ENCODE measurements at regions not wholly inside any gene's neighbourhood (a gene's known extent, or its start where the extent isn't known, plus 50 kb on each side); places are given as distances from the start of the nearest gene placed in this dataset.

GRCh38 chr20:19070026-19070425, 142.4 kb upstream of the SLC24A3 start:
- in situ Hi-C loops (cut with MboI; ENCODE audit: low pct_unique_long_range_greater_than_20kb, low sequenced_read_pairs): no loop called here
- no peak for DNase-seq

DNA sequence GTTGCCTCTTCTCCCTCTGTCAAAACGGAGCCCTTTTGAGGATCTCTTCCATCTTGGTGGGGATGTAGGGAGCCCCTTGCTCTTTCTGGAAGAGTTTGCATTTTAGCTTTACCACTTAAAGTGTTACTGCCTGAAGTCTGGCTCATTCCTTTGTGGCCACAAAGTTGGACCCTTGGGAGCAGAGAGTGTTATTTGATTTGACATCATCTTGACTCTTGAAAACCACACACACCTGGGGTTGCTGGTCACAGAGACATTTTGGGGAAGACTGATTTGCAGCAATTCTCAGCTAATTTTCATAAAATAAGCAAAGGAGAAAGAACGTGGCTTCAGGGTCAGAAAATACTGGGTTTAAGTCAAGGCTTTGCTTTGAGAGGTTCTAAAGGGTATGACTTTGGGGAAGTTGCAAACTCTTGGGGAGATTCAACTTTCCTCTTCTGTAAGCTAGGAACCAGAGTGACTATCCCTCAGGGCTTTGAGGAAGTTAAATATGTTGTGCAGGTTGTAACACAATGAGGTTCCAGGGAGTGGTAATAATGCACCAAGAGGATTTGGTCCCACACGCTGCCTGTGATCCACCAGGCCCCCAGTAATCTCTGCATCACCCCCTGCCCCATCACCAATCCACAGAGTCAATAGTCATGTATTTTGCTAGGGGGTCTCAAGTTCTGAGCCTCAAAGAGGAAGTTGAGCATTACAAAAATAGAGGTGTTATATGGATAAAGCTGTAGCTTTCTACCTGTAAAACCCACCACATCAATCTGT, 141.6 kb upstream of the SLC24A3 start:
- in situ Hi-C loops (cut with MboI; ENCODE audit: low pct_unique_long_range_greater_than_20kb, low sequenced_read_pairs): no loop called here
- peak; percentile 1 for DNase-seq

DNA sequence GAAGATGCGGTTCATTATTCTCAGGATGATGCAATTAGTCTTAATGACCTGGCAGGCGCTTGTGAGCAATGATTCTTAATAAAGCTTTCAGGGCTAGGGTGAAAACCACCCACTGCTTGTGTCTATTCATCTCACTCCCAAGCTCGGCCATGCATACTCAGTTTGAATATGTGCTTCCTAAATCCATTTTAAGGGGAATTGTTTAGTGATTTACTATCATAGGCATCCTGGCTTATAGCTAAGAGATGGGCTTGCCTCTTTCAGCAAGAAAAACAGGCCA, 141.1 kb upstream of the SLC24A3 start:
- in situ Hi-C loops (cut with MboI; ENCODE audit: low pct_unique_long_range_greater_than_20kb, low sequenced_read_pairs): no loop called here
- no peak for DNase-seq

- in situ Hi-C loops (cut with MboI; ENCODE audit: low pct_unique_long_range_greater_than_20kb, low sequenced_read_pairs): no loop called here
- DNase-seq: no peak
These were observed 140.4 kb upstream of the SLC24A3 start for GRCh38 chr20:19071902-19072498.

DNA sequence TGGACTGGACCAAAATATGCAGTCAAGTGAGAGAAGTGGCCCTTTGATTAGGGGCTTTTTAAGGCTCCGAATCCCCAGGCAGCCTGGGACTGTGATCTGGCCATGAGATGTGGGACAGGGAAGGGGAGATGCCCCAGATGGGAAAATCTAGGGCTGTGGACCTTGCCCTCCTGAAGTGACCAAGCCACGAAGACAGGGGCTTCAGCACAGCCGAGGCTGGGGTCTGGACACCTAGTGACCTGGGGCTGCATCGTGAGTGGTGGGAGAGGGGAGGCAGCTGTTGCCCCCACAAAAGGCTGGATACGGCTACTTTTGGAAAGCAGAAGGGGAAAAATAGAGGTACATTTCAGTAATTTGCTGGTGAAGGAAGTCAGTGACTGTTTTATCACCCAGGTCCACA, 139.5 kb upstream of the SLC24A3 start:
- in situ Hi-C loops (cut with MboI; ENCODE audit: low pct_unique_long_range_greater_than_20kb, low sequenced_read_pairs): no loop called here
- no peak for DNase-seq

GRCh38 chr20:19073584-19074218, 138.7 kb upstream of the SLC24A3 start:
- DNase-seq: peak; percentile 11
- in situ Hi-C loops (cut with MboI; ENCODE audit: low pct_unique_long_range_greater_than_20kb, low sequenced_read_pairs): no loop called here

GRCh38 chr20:19074356-19074755, 138.1 kb upstream of the SLC24A3 start:
- no peak for DNase-seq
- in situ Hi-C loops (cut with MboI; ENCODE audit: low pct_unique_long_range_greater_than_20kb, low sequenced_read_pairs): no loop called here

- DNase-seq: peak; percentile 61
- in situ Hi-C loops (cut with MboI; ENCODE audit: low pct_unique_long_range_greater_than_20kb, low sequenced_read_pairs): no loop called here
These were observed 137.5 kb upstream of the SLC24A3 start for GRCh38 chr20:19074828-19075516.

DNA sequence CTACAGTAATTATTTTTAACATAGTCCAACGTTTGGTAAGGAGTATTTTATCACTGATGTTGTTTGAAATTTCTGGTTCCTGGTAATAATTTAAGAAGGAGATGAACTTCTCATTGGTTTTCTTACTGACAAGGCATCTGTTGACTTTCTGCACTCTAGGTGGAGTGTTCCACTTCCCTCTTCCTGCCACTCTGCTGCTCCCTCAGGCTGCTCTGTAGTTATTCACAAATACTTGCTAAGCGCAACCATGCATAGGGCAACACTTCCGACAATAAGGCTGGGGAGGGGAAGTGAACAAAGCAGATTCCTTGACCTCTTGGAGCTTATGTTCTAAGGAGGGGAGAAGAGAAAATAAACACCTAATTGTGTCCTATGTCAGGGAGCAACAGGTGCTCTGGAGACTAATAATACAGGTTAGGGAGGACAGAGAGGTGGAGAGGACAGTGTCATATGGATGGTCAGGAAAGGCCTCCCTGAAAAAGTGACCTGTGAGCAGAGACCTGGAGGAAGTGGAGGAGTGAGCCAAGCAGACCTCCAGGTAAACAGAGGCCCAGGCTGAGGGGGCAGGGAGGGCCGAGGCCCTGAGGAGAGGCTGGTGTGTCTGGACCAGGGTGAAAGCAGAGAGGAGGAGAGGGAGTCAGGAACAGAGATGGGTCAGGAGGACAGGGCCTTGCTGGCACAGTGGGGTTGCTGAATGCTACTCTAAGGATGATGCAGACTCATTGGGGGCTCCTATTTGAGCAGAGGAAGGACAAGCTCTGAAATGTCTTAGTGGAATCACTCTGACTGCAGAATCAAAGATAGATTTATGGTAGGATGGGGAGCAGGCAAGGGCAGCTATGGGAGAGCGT, 134.8 kb upstream of the SLC24A3 start:
- no peak for DNase-seq
- in situ Hi-C loops (cut with MboI; ENCODE audit: low pct_unique_long_range_greater_than_20kb, low sequenced_read_pairs): no loop called here

- DNase-seq: no peak
- in situ Hi-C loops (cut with MboI; ENCODE audit: low pct_unique_long_range_greater_than_20kb, low sequenced_read_pairs): no loop called here
These were observed 133.7 kb upstream of the SLC24A3 start for GRCh38 chr20:19078448-19079373.

DNA sequence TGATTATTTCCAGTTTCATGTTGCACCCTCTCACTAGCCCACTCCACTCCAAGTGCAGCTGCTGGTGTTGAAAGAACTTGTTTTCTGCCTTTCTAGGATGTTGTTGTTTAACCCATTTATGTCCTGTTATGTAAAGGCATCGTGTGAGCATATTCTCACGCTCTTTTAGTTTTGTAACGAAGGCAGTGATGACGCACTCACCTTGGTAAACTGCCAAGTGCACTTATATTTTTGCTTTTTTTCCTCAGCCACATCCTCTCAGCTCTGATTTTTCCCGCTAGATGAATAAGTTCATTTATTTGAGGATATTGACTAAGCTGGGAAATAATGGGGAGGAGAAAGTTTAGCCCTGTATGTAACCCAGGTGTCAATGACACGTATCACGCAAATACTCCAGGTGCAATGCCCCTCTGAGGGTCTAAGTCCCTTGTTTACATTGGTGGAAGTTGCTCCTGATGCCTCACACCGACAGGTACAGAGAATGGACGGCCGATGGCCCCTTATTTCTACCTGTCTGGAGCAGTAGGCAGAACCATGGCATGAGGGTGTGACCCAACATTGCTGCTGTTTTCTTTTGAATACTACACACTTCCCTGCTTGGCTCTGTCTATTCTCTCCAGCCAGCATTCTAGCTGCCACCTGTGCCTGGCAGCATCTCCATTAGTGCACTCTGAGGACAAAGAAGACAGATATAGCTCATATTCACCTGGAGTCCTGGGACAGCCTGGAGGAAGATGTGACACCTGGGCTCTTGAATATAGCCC, 132.7 kb upstream of the SLC24A3 start:
- no peak for DNase-seq
- in situ Hi-C loops (cut with MboI; ENCODE audit: low pct_unique_long_range_greater_than_20kb, low sequenced_read_pairs): no loop called here

- in situ Hi-C loops (cut with MboI; ENCODE audit: low pct_unique_long_range_greater_than_20kb, low sequenced_read_pairs): no loop called here
These were observed 130.5 kb upstream of the SLC24A3 start for GRCh38 chr20:19081937-19082336.

DNA sequence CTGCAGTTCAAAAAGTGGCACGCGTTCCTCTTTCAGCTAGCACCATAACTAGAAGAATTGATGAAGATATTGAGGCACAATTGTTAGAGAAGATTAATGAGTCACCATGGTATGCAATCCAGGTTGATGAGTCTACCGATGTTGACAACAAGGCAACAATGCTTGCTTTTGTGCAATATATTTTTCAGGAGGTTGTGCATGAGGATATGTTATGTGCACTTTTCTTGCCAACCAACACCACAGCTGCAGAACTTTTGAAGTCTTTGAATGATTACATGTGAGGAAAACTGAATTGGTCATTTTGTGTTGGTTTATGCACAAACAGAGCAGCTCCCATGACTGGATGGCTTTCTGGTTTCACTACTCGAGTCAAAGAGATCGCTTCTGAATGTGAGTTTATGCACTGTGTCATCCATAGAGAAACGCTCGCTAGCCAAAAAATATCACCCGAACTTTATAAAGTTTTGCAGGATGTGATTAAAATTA, 129.3 kb upstream of the SLC24A3 start:
- in situ Hi-C loops (cut with MboI; ENCODE audit: low pct_unique_long_range_greater_than_20kb, low sequenced_read_pairs): no loop called here
- no peak for DNase-seq

More at GRCh38 chr20:19081937-19082336, 130.5 kb upstream of the SLC24A3 start:
- DNase-seq: no peak

DNA sequence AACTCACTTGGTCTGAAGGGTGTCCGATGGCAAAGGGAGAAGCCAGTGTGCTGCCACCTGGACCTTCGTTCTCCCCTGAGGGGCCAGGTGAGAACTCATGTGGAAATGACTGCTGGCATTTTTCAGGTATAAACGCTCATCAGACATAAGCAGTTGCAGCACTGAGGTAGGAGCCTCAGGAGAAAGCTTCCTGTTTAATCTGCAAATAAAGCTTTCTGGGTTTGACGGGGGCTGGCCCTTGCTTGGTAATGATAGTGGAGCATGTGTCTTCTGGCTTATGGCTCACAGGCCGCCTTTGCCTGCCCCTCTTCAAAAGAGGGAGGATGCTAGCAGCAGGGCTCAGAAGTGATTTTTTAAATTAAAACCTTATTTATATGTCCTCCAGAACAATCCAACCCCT, 122.1 kb upstream of the SLC24A3 start:
- in situ Hi-C loops (cut with MboI; ENCODE audit: low pct_unique_long_range_greater_than_20kb, low sequenced_read_pairs): no loop called here
- no peak for DNase-seq

- in situ Hi-C loops (cut with MboI; ENCODE audit: low pct_unique_long_range_greater_than_20kb, low sequenced_read_pairs): no loop called here
- DNase-seq: no peak
These were observed 117.4 kb upstream of the SLC24A3 start for GRCh38 chr20:19094959-19095541.

- no peak for DNase-seq
- in situ Hi-C loops (cut with MboI; ENCODE audit: low pct_unique_long_range_greater_than_20kb, low sequenced_read_pairs): no loop called here
These were observed 116.7 kb upstream of the SLC24A3 start for GRCh38 chr20:19095762-19096161.

- no peak for DNase-seq
- in situ Hi-C loops (cut with MboI; ENCODE audit: low pct_unique_long_range_greater_than_20kb, low sequenced_read_pairs): no loop called here
These were observed 115.6 kb upstream of the SLC24A3 start for GRCh38 chr20:19096843-19097242.

Data from KBM-7 (cell line).